GM21515 (cell line): ENCODE measurements at regions not wholly inside any gene's neighbourhood (a gene's known extent, or its start where the extent isn't known, plus 50 kb on each side); places are given as distances from the start of the nearest gene placed in this dataset.
"Not testable (repeated sequence)": the region's sequence is repeated elsewhere in the genome, so short reads cannot be mapped to it uniquely, and the experiment has no call there.

ENCODE experiments used
- ATAC-seq: cut with Tn5 transposase; IDR thresholded peaks from one replicate; pipeline ENCODE4 v1.9.1; 2021; ENCODE audit not compliant: unreplicated experiment

- no peak for ATAC-seq
These were observed 140.9 kb upstream of the ROPN1 start for GRCh38 chr3:124132813-124133212.

GRCh38 chr3:124133366-124133940, 141.5 kb upstream of the ROPN1 start:
- no peak for ATAC-seq

- ATAC-seq, result no peak
These were observed 145.3 kb upstream of the ROPN1 start for GRCh38 chr3:124137216-124137615.

GRCh38 chr3:124138148-124138547, 146.2 kb upstream of the ROPN1 start:
- no peak for ATAC-seq

- ATAC-seq, result no peak
These were observed 148.8 kb upstream of the ROPN1 start for GRCh38 chr3:124140746-124141145.

GRCh38 chr3:124142389-124142970, 150.6 kb upstream of the ROPN1 start:
- ATAC-seq, result no peak

GRCh38 chr3:124143047-124143446, 151.1 kb upstream of the ROPN1 start:
- no peak for ATAC-seq

- no peak for ATAC-seq
These were observed 152.3 kb upstream of the ROPN1 start for GRCh38 chr3:124144035-124144814.

- no peak for ATAC-seq
These were observed 155.5 kb upstream of the ROPN1 start for GRCh38 chr3:124147429-124147828.

- ATAC-seq, result no peak
These were observed 156.0 kb upstream of the ROPN1 start for GRCh38 chr3:124147946-124148345.

- ATAC-seq, result no peak
These were observed 157.2 kb upstream of the ROPN1 start for GRCh38 chr3:124149081-124149480.

GRCh38 chr3:124149771-124150170, 157.8 kb upstream of the ROPN1 start:
- no peak for ATAC-seq

- ATAC-seq, result not testable (repeated sequence)
These were observed 161.0 kb upstream of the ROPN1 start for GRCh38 chr3:124152891-124153290.

- ATAC-seq, result no peak
These were observed 165.2 kb upstream of the ROPN1 start for GRCh38 chr3:124156866-124157712.

- ATAC-seq, result no peak
These were observed 165.8 kb upstream of the ROPN1 start for GRCh38 chr3:124157748-124158147.

- no peak for ATAC-seq
These were observed 166.4 kb upstream of the ROPN1 start for GRCh38 chr3:124158168-124158881.

- no peak for ATAC-seq
These were observed 169.5 kb upstream of the ROPN1 start for GRCh38 chr3:124161448-124161847.

- no peak for ATAC-seq
These were observed 171.8 kb upstream of the ROPN1 start for GRCh38 chr3:124163689-124164088.

GRCh38 chr3:124168271-124168670, 176.3 kb upstream of the ROPN1 start:
- no peak for ATAC-seq

- no peak for ATAC-seq
These were observed 180.4 kb upstream of the ROPN1 start for GRCh38 chr3:124172283-124172682.

GRCh38 chr3:124172816-124173215, 180.9 kb upstream of the ROPN1 start:
- no peak for ATAC-seq
